GM13976 (cell line): ENCODE measurements at regions not wholly inside any gene's neighbourhood (a gene's known extent, or its start where the extent isn't known, plus 50 kb on each side); places are given as distances from the start of the nearest gene placed in this dataset.

Experiments used
- DNase-seq: peaks from one replicate; pipeline ENCODE4 v3.0.0; 2012; ENCODE audit warnings: low spot score
- CTCF ChIP-seq: IDR thresholded peaks from 2 replicates; pipeline ENCODE4 v1.5.1; 2012; ENCODE audit warnings: borderline replicate concordance, mild to moderate bottlenecking; ENCODE audit not compliant: insufficient read depth; ENCODE audit errors: extremely low read depth, missing control alignments, control extremely low read depth
- in situ Hi-C: fragments of 300-500 bp; cut with MboI; formaldehyde crosslinking; loops from one replicate; pipeline ENCODE4 v1.12.0; 2022; ENCODE audit warnings: low sequenced_read_pairs, mixed read lengths, inconsistent platforms; ENCODE audit not compliant: unreplicated experiment

DNA sequence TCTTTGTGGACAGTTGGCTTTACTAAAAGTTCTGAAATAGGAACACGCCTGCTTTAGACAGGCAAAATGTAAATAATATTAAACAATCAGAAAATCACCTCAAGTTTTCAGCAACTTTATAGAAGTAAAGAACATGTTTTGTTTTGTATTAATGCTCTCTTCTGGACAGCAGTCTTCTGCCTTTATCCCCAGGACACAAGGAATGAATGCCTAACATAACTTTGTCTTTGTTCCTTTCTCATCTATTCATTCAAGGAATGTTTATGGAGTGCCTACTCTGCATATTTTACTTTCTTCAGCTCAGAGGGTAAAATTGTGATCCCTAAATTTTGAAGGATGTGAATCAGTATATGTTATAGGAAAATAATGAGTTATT, 325.4 kb downstream of the FOXO1 start:
- in situ Hi-C loops, result no loop called here
- no peak for TF ChIP-seq CTCF
- no peak for DNase-seq

DNA sequence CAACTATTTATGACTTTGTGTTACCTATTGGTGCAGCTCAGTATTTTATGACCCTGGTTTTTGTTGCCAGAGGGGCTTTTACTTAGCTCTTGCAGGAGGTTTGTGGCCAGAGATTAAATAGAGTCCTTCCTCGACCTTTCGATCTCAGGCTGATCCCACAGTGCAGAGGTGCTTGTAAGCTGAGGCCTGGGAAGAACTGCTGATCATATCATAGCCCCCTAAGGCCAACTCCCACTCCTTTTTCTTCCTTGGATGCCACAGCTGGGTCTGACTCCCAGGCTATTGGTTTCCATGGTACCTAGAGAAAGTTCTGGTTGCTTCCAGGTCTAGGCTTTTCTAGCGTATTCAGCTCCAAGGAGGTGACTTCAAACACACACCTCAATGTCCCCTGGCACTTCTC, 324.9 kb downstream of the FOXO1 start:
- TF ChIP-seq CTCF, result no peak
- in situ Hi-C loops, result no loop called here
- no peak for DNase-seq

DNA sequence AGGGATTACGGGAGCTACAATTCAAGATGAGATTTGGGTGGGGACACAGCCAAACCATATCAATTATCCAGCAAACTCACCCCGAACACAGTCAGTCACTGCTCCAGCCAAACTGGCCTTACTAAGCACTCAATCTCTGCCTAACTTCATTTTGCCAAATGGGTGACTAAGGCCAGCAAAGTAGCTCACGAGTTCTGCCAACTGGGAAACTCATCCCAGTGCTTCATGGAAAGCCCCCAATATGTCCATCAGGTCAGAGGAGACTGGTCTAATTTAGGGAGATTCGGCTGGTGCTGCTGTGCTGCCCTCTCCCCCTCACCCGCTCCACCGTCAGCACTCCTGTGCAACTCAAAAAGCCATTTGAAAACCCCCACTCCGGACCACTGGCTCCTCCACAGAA, 324.0 kb downstream of the FOXO1 start:
- in situ Hi-C loops, result no loop called here
- no peak for DNase-seq
- no peak for TF ChIP-seq CTCF

DNA sequence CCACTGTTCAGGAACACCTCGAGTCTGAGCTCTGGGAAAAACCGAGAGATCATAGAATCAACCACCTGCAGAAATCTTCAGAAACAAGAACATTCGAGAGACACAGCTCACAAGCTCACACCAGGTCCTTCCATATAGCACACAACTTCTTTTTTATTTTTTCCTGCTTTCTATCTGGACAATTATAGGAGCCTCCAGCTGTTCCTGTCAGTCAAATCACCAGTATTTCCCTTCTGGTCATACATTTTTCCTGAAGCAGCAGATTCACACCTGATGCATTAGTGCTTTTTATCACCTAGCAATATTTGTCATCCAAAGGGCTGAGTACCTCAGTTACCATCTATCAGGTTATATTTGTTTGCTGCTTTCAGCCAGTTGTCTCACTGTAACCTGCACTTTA, 323.5 kb downstream of the FOXO1 start:
- TF ChIP-seq CTCF, result no peak
- in situ Hi-C loops, result no loop called here
- no peak for DNase-seq

GRCh38 chr13:40343550-40344269, 322.7 kb downstream of the FOXO1 start:
- TF ChIP-seq CTCF, result no peak
- no peak for DNase-seq
- in situ Hi-C loops, result no loop called here

DNA sequence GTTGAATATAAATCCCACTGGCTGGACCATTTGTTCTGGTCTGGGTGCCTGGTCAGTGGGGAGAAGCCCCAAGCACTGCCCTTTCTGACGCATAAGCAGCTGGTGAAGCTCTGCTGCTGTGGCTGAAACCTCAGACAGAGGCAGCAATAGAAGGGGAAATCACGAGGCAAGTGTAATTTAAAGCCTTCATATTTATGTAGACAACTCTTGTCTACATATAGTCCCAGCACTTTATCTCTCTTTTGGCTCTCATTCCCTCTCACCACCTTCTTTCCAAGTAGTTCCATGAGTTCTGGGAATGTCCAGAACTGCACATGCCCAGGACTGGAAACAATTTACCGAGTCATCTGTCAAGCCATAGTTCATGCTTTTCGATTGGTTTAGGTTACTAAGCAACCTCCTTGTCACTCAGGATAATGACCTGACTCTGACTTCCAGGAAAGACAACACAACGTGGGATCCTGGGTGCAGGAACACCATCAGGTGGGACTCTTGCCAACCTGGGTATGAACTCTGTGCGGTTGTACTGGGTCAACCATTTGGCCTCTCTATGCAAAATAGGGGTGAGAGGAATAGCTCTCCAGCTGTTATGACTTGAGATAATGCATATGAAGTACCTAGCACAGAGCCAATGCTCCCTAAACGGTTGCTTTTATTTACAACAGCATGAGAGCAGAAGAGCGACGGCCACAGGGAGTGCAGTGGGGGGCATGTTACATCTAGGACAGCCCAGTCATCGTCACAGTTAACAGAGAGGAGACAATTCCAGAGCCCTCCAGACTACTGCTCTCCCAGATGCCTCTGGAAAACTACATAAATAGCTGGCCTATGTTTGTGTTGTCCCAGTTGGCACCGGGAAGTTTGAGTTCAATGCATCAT, 321.9 kb downstream of the FOXO1 start:
- no peak for TF ChIP-seq CTCF
- no peak for DNase-seq
- in situ Hi-C loops, result no loop called here
